Transverse colon (tissue), 4 donors: ENCODE measurements at regions not wholly inside any gene's neighbourhood (a gene's known extent, or its start where the extent isn't known, plus 50 kb on each side); places are given as distances from the start of the nearest gene placed in this dataset.

Experiments
- DNase-seq: peaks from one replicate; pipeline ENCODE4 v3.0.0-alpha.2; 2019
- H3K27ac ChIP-seq, 4 donors: fragments of 200-600 bp; sonication (generic); 2 replicates each; pipeline ENCODE4 v1.5.1; 2016 to 2018; ENCODE audit warnings: inconsistent platforms in 4 of 4
- H3K27me3 ChIP-seq: fragments of 200-600 bp; sonication (generic); 2 replicates; pipeline ENCODE4 v1.5.1; 2017; ENCODE audit warnings: inconsistent platforms
- H3K36me3 ChIP-seq, 4 donors: fragments of 200-600 bp; sonication (generic); 2 replicates each; pipeline ENCODE4 v1.5.1; 2017 to 2019; ENCODE audit warnings: inconsistent platforms in 4 of 4
- H3K4me1 ChIP-seq, 4 donors: fragments of 200-600 bp; sonication (generic); 2 replicates each; pipeline ENCODE4 v1.5.1; 2017 to 2020; ENCODE audit warnings: inconsistent platforms in 4 of 4
- H3K4me3 ChIP-seq, 4 donors: fragments of 200-600 bp; sonication (generic); 1 replicate in 1 of 4; 2 replicates in 3 of 4; pipeline versions ENCODE4 v1.5.1 to v1.6.1; 2017 to 2019; ENCODE audit warnings: inconsistent platforms in 4 of 4
- H3K9me3 ChIP-seq, 2 donors: fragments of 200-600 bp; sonication (generic); 2 replicates each; pipeline ENCODE4 v1.5.1; 2017 to 2019; ENCODE audit warnings: inconsistent platforms in 2 of 2
- EP300 ChIP-seq: sonication (generic); formaldehyde crosslinking; IDR thresholded peaks from one replicate; pipeline ENCODE4 v1.6.1; 2017; ENCODE audit warnings: antibody characterized with exemption, low read depth
- POLR2A ChIP-seq: fragments of 450-650 bp; IDR thresholded peaks from one replicate; pipeline ENCODE4 v1.6.1; 2016; ENCODE audit warnings: antibody characterized with exemption, mild to moderate bottlenecking, moderate library complexity
- POLR2AphosphoS5 ChIP-seq, 3 donors: sonication (generic); formaldehyde crosslinking; IDR thresholded peaks; one replicate each; pipeline ENCODE4 v1.6.1; 2016; ENCODE audit warnings: antibody characterized with exemption in 3 of 3
- WGBS, 2 donors: methylation state at CpG; one replicate each; pipeline ENCODE4 v1.1.5; 2018; ENCODE audit warnings: low coverage in 1 of 2; 5-methylcytosine and 5-hydroxymethylcytosine counted together
- in situ Hi-C, 4 donors: fragments of 200-750 bp; cut with MboI; loops; one replicate each; pipeline versions ENCODE4 v1.15.0 to v1.15.1; 2017; ENCODE audit warnings: low sequenced_read_pairs in 3 of 4, low pct_ligation_motif_present in 1 of 4, low pct_unique_long_range_greater_than_20kb in 1 of 4
- intact Hi-C: fragments of 100-400 bp; cut with DNase I; formaldehyde crosslinking; loops from one replicate; pipeline ENCODE4 v1.15.1; 2023; ENCODE audit warnings: low total_unique reads
- TF ChIP-seq, protein P1 (sequence below), 5 experiments: fragments of 200-600 bp in 3 of 5; fragments of 450-650 bp in 2 of 5; sonication (generic) in 3 of 5; IDR thresholded peaks; 1 replicate in 2 of 5; 2 replicates in 3 of 5; pipeline ENCODE4 v1.5.1; 2016 to 2017; ENCODE audit warnings: antibody characterized with exemption in 5 of 5, inconsistent platforms in 3 of 5, mild to moderate bottlenecking in 2 of 5, moderate library complexity in 1 of 5

DNA sequence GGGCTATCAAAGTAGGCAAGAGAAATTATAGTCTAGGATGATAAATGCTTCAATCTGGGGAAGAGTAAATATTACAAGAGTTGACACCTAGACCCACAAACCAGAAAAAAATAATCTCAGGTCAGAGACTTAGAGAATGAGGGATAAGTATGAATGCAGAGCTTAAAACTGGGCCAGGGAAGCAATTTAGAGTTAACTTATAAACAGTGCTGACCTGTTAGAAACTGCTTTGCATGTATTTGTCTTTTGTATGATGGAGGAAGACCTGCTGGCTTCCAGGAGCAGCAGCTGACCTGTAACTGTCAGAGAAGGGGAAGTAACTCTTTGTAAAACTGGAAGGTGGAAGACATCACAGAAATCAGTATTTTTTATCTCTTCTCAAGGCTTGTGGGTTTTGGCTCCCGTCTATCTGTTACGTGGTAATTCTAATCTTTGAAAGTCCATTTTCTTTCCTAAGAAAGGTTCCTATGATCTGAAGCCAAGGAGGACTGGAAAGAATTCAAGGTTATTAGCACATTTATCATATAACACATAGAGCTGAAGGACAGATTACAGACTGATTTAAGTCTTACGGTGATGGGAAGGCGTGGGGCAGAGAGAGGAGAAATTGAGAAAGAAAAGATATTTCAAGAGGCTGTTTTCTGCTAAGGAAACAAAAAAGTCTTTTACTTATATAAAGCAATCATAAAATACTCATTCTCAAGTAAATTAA is 114.7 kb upstream of the ADAMTS19 start:
- Histone ChIP-seq H3K4me1 (no peaks in the 10 kb centered on the region), H3K4me3 (no peak overlapping the region), H3K27ac (no peak overlapping the region), H3K9me3 (peaks cover 8 to 14% of the 10 kb centered on the region in 2 donors), H3K27me3 (no peaks in the 10 kb centered on the region), H3K36me3 (no peaks in the 10 kb centered on the region)
- in situ Hi-C loops = no loop called here
- DNase-seq = no peak
- WGBS, 2 donors = 30 to 45% methylated on average over 3 to 4 of the region's 4 CpGs
- TF ChIP-seq EP300 = no peak
- TF ChIP-seq POLR2AphosphoS5 (IDR thresholded peaks at IDR 0.05) = no peak
- TF ChIP-seq, protein P1, sequence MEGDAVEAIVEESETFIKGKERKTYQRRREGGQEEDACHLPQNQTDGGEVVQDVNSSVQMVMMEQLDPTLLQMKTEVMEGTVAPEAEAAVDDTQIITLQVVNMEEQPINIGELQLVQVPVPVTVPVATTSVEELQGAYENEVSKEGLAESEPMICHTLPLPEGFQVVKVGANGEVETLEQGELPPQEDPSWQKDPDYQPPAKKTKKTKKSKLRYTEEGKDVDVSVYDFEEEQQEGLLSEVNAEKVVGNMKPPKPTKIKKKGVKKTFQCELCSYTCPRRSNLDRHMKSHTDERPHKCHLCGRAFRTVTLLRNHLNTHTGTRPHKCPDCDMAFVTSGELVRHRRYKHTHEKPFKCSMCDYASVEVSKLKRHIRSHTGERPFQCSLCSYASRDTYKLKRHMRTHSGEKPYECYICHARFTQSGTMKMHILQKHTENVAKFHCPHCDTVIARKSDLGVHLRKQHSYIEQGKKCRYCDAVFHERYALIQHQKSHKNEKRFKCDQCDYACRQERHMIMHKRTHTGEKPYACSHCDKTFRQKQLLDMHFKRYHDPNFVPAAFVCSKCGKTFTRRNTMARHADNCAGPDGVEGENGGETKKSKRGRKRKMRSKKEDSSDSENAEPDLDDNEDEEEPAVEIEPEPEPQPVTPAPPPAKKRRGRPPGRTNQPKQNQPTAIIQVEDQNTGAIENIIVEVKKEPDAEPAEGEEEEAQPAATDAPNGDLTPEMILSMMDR (IDR thresholded peaks at IDR 0.05) = no peak
- no peak for TF ChIP-seq POLR2A
- intact Hi-C loops = no loop called here

DNA sequence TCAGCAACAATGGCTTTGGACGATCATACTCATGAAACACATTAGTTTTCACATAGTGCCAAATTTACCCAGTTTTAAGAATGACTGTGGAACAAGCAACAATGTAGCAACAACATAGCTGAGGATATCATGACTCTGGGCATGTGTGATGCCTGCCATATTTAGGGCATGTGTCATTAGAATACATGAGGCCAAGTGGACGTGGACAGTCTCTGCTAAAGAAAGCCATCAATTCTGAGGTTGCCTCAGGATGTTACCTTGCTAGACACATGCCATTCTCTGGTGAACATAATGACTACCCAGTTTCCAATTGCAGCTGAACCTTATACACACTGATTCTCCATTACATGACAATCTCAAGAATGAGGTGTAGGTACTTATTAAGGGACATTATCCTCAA is 103.3 kb upstream of the ADAMTS19 start:
- TF ChIP-seq, protein P1 (IDR thresholded peaks at IDR 0.05) = no peak
- TF ChIP-seq EP300 (no peak), POLR2A (no peak), POLR2AphosphoS5 (IDR thresholded peaks at IDR 0.05) (no peak)
- DNase-seq = no peak
- no peaks in the 10 kb centered on the region for H3K9me3 ChIP-seq
- 52 to 100% methylated on average over 1 to 2 of the region's 2 CpGs for WGBS, 2 donors
- H3K4me3 ChIP-seq = no peak overlapping the region
- H3K36me3 ChIP-seq = no peaks in the 10 kb centered on the region
- no peak overlapping the region for H3K27ac ChIP-seq
- intact Hi-C loops = no loop called here
- H3K27me3 ChIP-seq = no peaks in the 10 kb centered on the region
- no peaks in the 10 kb centered on the region for H3K4me1 ChIP-seq
- in situ Hi-C loops = no loop called here

DNA sequence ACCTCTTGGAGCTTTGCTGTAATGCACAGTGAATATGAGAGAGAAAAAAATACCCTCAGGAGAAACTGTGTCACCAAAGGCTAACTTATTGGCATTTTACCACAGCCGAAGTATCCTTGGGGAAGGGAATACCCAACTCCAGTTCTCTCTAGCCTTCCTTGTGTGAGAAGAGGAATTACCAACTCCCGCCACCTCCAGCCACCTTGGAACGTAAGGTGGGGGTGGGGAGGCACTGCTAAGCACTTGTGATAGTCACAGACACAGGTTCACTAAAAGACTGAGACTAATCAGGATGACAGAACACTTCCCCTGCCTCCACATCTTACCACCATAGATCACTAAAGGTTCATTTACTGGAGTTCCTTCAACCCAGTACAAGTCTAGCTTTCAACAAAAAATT is 102.0 kb upstream of the ADAMTS19 start:
- DNase-seq = no peak
- in situ Hi-C loops = no loop called here

DNA sequence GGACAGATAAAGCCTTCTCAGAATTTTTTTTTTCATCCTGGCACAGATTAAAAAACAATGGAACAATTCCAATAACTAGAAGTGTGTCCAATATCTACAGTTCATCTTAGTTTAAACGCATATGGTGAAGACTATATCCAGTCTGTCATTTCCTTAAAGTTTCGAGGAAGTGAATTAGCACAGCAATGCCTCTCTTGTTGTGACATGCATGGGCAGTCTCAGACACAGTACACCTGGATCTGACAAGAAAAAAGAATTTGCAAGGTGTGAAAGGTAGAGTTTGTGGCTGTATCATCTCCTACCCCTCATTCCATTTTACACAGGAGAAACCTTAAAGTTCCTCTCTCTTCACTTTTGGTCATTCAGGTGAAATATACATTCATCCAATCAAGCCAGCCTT is 100.6 kb upstream of the ADAMTS19 start:
- no peak overlapping the region for H3K4me3 ChIP-seq
- in situ Hi-C loops (no loop called here), intact Hi-C loops (no loop called here)
- no peak for DNase-seq
- H3K27me3 ChIP-seq = no peaks in the 10 kb centered on the region
- no peaks in the 10 kb centered on the region for H3K9me3 ChIP-seq
- no peaks in the 10 kb centered on the region for H3K4me1 ChIP-seq
- TF ChIP-seq EP300 = no peak
- no peak for TF ChIP-seq POLR2A
- TF ChIP-seq, protein P1 (IDR thresholded peaks at IDR 0.05) = no peak
- no peak for TF ChIP-seq POLR2AphosphoS5 (IDR thresholded peaks at IDR 0.05)
- H3K36me3 ChIP-seq = no peaks in the 10 kb centered on the region
- H3K27ac ChIP-seq = no peak overlapping the region
- WGBS, 2 donors = 52 to 68% methylated on average over 2 of the region's 2 CpGs

More for the DNA sequence above, 102.0 kb upstream of the ADAMTS19 start:
- intact Hi-C loops = no loop called here
- H3K9me3 ChIP-seq = no peaks in the 10 kb centered on the region
- no peaks in the 10 kb centered on the region for H3K36me3 ChIP-seq
- no peak overlapping the region for H3K27ac ChIP-seq
- no peaks in the 10 kb centered on the region for H3K4me1 ChIP-seq
- no peaks in the 10 kb centered on the region for H3K27me3 ChIP-seq
- no peak for TF ChIP-seq POLR2AphosphoS5 (IDR thresholded peaks at IDR 0.05)
- TF ChIP-seq EP300 = no peak
- no peak for TF ChIP-seq POLR2A
- TF ChIP-seq, protein P1 (IDR thresholded peaks at IDR 0.05) = no peak
- 79% methylated on average over 3 of the region's 3 CpGs; no CpG with 5 or more reads in 1 of the 2 donors for WGBS, 2 donors
- no peak overlapping the region for H3K4me3 ChIP-seq
